K562 (cell line): ENCODE measurements at regions not wholly inside any gene's neighbourhood (a gene's known extent, or its start where the extent isn't known, plus 50 kb on each side); places are given as distances from the start of the nearest gene placed in this dataset.

ENCODE experiments used
- CBFA2T2 ChIP-seq: fragments of 450-650 bp; conservative IDR thresholded peaks from 2 replicates; pipeline ENCODE4 v1.6.1; 2017; ENCODE audit warnings: mild to moderate bottlenecking
- MGA ChIP-seq: fragments of 450-650 bp; IDR thresholded peaks from 2 replicates; pipeline ENCODE4 v1.6.1; 2016; ENCODE audit warnings: mild to moderate bottlenecking, moderate library complexity
- TAF9B ChIP-seq: fragments of 450-650 bp; IDR thresholded peaks from 2 replicates; pipeline ENCODE4 v1.6.1; 2018; ENCODE audit warnings: mild to moderate bottlenecking; ENCODE audit not compliant: partially characterized antibody

GRCh38 chr6:33521489-33522091 lies 58.5 kb downstream of the BAK1 start (continued):
- TF ChIP-seq MGA: 0 out of 2 replicates have a peak, but pooled peaks have one; percentile 22
- TF ChIP-seq TAF9B: no peak
- no peak for TF ChIP-seq CBFA2T2
- TF ChIP-seq, all 486 proteins: peak for 2
